OCI-LY3 (cell line): ENCODE measurements at regions not wholly inside any gene's neighbourhood (a gene's known extent, or its start where the extent isn't known, plus 50 kb on each side); places are given as distances from the start of the nearest gene placed in this dataset.

Experiments
- EZH2phosphoT487 ChIP-seq: fragments of 200-600 bp; shearing (Covaris generic); IDR thresholded peaks from 2 replicates; pipeline ENCODE4 v1.6.1; 2018; ENCODE audit warnings: antibody characterized with exemption, mixed run types, low read depth
- TF ChIP-seq, protein P1 (sequence below): fragments of 200-600, 300-600 bp; sonication (generic); IDR thresholded peaks from 2 replicates; pipeline ENCODE4 v1.5.1; 2014; ENCODE audit warnings: antibody characterized with exemption, low read length, low read depth

DNA sequence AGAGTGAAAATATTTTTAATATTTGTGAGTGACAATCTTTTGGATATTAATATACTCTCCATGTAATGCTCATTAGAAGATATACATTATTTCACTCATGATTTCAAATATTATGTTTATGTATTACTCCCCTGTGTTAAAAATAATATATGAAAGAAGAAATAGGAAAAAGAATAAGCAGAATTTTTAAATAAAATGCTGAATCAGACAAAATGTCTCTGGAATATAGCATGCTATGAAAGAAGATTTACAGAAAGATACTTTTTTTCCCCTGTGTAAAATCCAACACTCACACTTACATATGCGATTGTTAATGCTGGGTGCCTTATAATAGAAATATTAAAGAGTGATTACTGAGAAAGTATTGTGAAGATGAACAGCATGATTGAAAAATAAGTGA, 373.7 kb downstream of the ANXA1 start:
- TF ChIP-seq, protein P1, sequence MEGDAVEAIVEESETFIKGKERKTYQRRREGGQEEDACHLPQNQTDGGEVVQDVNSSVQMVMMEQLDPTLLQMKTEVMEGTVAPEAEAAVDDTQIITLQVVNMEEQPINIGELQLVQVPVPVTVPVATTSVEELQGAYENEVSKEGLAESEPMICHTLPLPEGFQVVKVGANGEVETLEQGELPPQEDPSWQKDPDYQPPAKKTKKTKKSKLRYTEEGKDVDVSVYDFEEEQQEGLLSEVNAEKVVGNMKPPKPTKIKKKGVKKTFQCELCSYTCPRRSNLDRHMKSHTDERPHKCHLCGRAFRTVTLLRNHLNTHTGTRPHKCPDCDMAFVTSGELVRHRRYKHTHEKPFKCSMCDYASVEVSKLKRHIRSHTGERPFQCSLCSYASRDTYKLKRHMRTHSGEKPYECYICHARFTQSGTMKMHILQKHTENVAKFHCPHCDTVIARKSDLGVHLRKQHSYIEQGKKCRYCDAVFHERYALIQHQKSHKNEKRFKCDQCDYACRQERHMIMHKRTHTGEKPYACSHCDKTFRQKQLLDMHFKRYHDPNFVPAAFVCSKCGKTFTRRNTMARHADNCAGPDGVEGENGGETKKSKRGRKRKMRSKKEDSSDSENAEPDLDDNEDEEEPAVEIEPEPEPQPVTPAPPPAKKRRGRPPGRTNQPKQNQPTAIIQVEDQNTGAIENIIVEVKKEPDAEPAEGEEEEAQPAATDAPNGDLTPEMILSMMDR: no peak
- no peak for TF ChIP-seq EZH2phosphoT487
